Activated naive CD4-positive, alpha-beta T cell treated with anti-CD3 and anti-CD28 coated beads, Interleukin-2, amount 50 U/mL, for 72 hours (primary cell): ENCODE measurements at regions not wholly inside any gene's neighbourhood (a gene's known extent, or its start where the extent isn't known, plus 50 kb on each side); places are given as distances from the start of the nearest gene placed in this dataset.
A peak's percentile ranks its signal among the peaks of the same experiment; 100 is the strongest.

Experiments used
- ATAC-seq, 2 donors: fragments of 150-1000 bp; cut with Tn5 transposase; 2 replicates each; pipeline ENCODE4 v1.10.0; 2021; ENCODE audit warnings: mild to moderate bottlenecking in 2 of 2, moderate library complexity in 2 of 2
- DNase-seq, 2 donors: peaks; one replicate each; pipeline ENCODE4 v3.0.0; 2021 to 2022; ENCODE audit warnings: low spot score in 2 of 2
- H3K27ac Mint-ChIP-seq, 2 donors: one replicate each; pipeline ENCODE4 v1.8.0; 2022; ENCODE audit warnings: mild to moderate bottlenecking in 2 of 2, mixed read lengths in 2 of 2
- H3K36me3 Mint-ChIP-seq, 2 donors: one replicate each; pipeline ENCODE4 v1.8.0; 2022; ENCODE audit warnings: mixed read lengths in 2 of 2
- H3K9me3 Mint-ChIP-seq, 2 donors: one replicate each; pipeline ENCODE4 v1.8.0; 2022; ENCODE audit warnings: mixed read lengths in 2 of 2

DNA sequence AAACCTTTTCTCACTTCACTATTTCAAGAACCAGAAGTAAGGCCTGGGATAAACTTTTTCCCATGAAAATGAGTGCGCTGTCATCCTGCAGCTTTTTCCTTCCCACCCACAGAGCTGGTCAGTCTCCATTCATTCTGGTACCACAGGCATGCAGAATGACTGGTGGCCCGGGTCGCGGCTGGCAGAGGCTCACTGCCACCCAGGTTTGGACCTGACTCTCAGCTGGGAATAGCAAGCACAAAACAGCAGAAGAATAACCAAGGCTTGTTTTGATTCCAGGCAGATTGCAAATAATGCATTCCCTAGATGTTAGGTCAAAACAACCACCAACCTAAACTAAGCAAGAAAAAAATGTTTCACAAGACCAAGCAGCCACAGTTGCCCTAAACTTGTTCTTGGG, 190.5 kb upstream of the NRP1 start:
- no peak for ATAC-seq
- Mint-ChIP-seq H3K9me3 (peaks cover 0 to 13% of the 10 kb centered on the region in 2 donors), H3K27ac (no peak overlapping the region), H3K36me3 (peaks cover 0 to 4% of the 10 kb centered on the region in 2 donors)
- no peak for DNase-seq

DNA sequence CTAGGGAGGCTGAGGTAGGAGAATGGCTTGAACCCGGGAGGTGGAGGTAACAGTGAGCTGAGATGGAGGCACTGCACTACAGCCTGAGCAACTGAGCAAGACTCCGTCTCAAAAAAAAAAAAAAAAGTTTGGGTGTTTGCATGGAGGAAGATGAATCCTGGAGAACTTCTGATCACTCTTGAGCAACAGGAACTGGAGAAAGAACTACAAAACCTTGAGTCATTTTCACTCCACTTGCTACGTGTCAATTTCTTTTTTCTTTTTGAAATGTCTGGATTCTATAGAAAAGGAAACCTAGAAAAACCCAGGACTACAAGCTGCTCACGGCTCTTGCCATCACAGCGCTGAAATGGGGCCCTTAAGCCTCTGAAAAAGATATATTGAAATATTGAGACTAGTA, 189.6 kb upstream of the NRP1 start:
- no peak for DNase-seq
- ATAC-seq = no peak
- H3K9me3 Mint-ChIP-seq = peaks cover 0 to 9% of the 10 kb centered on the region in 2 donors
- no peak overlapping the region for H3K27ac Mint-ChIP-seq
- peaks cover 0 to 4% of the 10 kb centered on the region in 2 donors for H3K36me3 Mint-ChIP-seq

DNA sequence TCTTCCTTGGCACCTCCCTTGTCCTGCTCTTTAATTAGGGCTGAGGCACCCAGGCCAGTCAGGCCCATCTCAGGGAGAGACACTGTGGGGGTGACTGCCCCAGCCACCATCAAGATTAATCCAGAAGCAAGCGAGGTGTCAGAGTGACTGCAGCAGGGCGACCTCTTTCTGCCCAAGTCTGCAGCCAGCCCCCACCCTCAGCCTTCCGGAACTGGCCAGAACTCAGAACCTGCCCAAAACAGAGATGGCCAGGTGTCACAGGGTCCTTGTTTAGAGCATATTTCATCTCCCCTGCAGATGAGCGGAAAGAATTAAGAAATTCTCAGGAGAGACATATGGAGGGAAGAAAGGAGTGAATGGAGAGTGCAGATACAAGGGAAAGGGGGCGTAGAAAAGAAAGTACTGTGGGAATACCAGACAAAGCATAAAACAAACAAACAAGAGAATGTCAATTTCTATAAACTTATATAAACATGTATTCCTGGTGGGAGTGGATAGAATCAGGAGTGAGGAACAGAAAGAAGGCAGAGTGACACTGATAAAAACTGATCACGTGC, 188.8 kb upstream of the NRP1 start:
- DNase-seq = no peak
- Mint-ChIP-seq H3K36me3 (peaks cover 0 to 4% of the 10 kb centered on the region in 2 donors), H3K9me3 (peaks cover 0 to 5% of the 10 kb centered on the region in 2 donors), H3K27ac (no peak overlapping the region)
- ATAC-seq = no peak

DNA sequence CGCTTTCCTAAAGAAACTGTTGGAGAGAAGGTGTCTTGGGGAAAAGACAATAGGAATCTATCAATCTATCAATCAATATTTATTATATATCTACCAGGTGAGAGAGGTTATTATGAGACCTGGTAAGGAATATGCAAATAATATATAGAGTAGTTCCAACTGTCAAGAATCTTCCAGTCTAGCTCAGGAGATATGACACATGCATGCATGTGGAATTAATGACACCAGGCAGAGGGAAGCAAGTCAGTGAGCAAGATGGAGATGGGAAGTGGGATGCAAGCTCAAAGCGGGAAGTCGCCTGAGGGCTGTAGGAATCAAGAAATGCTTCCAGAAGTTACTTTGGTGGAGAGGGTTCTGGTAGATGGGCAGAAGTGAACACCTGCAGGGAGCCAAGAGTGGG, 187.4 kb upstream of the NRP1 start:
- Mint-ChIP-seq H3K36me3 (peaks cover 0 to 4% of the 10 kb centered on the region in 2 donors), H3K9me3 (no peaks in the 10 kb centered on the region), H3K27ac (no peak overlapping the region)
- no peak for ATAC-seq
- no peak for DNase-seq

DNA sequence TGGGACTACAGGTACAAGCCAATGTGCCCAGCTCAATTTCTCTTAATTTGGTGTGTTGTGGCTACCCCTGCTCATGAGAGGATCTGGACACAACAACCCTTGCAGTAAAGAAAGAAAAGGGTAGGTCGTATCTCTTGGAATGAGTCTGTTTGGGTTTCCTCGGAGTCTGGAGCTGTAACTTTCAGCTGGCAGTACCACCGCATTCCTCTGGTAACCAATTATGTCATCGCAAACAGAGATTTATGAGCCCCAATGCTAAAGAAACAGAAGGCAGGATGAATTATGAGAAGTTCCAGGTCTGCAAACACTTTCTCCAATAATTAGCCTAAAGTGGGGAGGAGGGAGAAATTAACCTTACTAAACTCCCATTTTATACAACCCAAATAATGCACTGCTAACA, 186.6 kb upstream of the NRP1 start:
- Mint-ChIP-seq H3K27ac (no peak overlapping the region), H3K36me3 (peaks cover 0 to 4% of the 10 kb centered on the region in 2 donors), H3K9me3 (no peaks in the 10 kb centered on the region)
- DNase-seq (no peak), ATAC-seq (no peak)

DNA sequence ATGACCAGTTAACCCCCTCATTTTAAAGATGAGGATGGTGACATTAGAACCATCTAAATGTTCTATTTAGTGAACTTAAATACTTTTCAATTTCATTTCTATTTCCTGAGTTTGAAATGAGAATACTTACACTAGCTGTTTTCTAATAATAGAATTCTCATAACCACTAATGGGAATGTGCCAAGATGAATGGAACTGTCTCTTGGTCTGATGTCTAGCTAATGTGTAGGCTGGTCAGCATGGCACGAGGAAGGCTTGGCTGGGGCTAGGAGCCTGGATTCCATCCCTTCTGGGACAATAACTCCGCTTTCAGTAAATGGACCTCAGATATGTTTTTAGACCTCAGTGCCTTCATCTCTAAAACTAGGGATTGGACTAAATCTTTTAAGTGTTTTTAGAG, 185.8 kb upstream of the NRP1 start:
- no peak for DNase-seq
- peaks cover 0 to 4% of the 10 kb centered on the region in 2 donors for H3K36me3 Mint-ChIP-seq
- no peaks in the 10 kb centered on the region for H3K9me3 Mint-ChIP-seq
- no peak for ATAC-seq
- H3K27ac Mint-ChIP-seq = no peak overlapping the region

DNA sequence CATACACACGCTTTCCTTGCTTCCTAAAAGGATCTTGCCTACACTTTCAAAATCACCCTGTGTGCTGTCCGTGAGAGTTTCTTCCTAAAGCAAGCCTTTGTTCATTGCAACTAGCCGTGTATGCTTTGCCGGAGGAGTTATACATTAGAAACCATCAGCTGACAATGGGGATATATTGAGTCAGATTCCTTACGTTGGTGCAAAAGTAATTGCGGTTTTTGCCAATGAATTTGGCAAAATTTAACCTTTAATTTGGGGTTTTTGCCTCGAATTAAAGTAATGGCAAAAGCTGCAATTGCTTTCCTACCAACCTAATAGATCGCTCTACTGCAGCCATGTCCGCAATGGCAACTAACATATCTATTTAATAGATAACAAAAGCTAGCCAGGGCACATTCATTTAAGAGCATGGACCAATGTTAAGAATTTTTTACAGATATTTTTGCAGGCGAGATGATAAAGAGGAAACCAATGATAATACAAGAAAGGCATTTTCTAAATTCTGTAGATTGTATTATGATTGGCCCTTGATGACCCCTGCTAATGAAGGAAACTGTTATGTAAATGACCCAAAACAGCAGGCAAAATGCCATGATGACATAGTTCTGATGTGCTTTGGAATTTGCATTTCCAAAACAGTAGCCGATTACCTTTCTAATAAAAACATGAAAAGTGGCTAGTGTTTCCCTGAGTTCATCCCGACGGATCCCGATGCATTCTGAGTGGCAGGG, 184.8 kb upstream of the NRP1 start:
- Mint-ChIP-seq H3K36me3 (peaks cover 0 to 4% of the 10 kb centered on the region in 2 donors), H3K27ac (no peak overlapping the region), H3K9me3 (no peaks in the 10 kb centered on the region)
- ATAC-seq = no peak
- DNase-seq = no peak

DNA sequence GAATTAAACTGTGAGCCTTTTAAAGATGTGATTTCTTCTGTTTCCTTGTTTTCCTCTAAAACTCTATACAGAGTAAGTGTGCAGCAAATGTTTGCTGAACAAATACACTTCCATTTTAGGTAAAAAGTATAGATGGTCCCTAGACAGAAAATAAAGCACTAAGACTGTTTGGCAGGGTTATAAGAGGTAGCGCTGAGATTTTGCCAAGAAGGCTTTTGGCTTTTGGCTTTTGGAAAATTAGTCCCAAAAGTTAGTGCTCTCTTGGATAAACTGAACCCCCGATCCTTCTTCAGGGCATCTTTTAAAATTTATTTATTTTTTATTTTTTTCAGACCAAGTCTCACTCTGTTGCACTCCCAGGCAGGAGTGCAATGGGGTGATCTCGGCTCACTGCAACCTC, 175.7 kb upstream of the NRP1 start:
- Mint-ChIP-seq H3K36me3 (no peaks in the 10 kb centered on the region), H3K27ac (no peak overlapping the region), H3K9me3 (no peaks in the 10 kb centered on the region)
- no peak for ATAC-seq
- no peak for DNase-seq

DNA sequence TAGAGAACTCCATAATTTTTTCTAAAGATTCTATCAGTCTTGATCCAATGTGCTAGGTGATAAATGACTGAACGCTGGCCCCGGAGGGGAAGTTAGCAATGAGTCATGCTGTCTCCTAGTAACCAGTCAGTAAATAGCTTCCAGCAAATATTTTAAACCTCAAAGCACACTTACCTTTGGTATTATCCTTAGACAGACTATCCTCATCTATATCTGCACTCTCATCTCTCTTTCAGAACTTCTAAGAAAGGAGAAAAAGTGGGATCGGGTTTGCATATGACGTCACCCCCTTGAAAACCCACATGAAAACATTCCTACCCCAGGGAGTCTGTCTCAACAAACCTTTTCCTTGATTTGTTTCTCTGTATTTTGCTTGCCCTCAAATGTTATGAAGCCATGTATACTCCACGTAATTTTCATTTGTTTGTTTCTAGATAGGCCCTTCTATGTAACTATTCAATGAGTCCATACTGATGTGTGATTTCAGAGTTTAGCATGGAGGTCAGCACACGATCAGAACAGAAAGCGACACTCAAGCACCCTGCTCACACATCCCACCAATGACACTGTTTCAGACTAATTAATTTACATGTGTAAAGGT, 174.9 kb upstream of the NRP1 start:
- DNase-seq (peak in 1 of 2 donors; percentile 30), ATAC-seq (peak; percentile 85 to 94)
- H3K27ac Mint-ChIP-seq = no peak overlapping the region
- no peaks in the 10 kb centered on the region for H3K9me3 Mint-ChIP-seq
- H3K36me3 Mint-ChIP-seq = no peaks in the 10 kb centered on the region

DNA sequence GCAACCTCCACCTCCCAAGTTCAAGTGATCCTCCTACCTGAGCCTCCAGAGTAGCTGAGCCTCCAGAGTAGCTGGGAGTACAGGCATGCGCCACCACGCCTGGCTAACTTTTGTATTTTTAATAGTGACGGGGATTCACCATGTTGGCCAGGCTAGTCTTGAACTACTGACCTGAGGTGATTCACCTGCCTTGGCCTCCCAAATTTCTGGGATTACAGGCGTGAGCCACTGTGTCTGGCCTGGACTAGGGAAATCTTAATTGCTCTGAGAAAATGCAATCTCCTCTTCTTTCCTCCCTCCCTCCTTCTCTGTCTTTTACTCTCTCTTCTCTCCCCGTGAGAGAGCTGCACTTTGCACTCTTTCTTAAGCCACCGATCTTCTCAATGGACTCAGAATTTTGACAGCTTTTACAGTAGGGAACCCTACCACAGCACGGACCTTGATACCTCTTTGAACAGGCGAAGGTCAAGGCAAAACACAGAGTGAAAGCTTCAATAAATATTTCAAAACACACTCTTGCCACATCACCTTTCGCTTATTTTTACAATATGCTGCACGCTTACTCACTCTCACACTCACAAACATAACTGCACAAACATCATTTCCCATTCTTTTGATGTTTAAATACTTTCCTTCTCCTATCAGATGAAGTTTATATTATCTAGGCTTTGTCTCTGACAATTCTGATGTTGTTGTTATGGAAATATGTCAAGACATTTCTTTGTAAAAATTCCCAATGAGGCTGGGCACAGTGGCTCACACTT, 173.4 kb upstream of the NRP1 start:
- DNase-seq = no peak
- ATAC-seq = no peak
- no peaks in the 10 kb centered on the region for H3K9me3 Mint-ChIP-seq
- H3K36me3 Mint-ChIP-seq = no peaks in the 10 kb centered on the region
- H3K27ac Mint-ChIP-seq = no peak overlapping the region

DNA sequence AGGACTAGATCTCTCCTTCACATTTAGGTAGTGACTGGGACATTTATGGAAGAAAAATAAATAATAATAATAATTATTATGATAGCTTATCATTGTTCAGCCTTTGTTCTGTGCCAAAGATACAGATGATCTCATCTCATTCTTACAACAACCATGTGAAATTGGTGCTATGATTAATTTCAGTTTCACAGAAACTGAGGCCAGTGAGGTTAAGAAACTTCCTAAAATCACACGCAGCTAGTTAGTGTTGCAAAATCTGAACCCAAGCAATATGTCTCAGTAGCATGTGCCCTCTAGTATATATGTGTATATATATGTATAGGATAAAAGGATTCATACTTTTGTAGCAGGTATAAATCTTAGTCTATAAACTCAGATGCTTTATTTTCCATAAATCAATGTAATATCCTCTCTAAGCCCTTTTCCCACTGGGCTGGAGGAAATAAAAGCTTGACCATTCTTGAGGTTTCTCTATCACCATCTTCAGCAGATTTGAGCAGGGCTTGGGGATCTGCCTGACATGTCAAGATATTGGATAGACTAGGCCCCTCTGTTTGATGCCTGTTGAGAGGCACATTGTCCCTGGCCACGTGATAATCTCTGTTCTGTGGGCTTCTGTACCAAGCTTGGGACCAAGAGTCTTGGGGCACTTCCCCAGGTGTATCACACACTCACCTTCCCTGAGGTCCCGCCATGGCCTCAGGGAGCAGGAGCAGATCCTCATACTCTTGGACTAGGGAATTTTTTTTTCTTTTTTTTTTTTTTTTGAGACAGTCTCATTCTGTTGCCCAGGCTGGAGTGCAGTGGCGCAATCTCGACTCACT, 172.6 kb upstream of the NRP1 start:
- DNase-seq (no peak), ATAC-seq (peak; percentile 57 to 72)
- Mint-ChIP-seq H3K9me3 (no peaks in the 10 kb centered on the region), H3K36me3 (no peaks in the 10 kb centered on the region), H3K27ac (no peak overlapping the region)

DNA sequence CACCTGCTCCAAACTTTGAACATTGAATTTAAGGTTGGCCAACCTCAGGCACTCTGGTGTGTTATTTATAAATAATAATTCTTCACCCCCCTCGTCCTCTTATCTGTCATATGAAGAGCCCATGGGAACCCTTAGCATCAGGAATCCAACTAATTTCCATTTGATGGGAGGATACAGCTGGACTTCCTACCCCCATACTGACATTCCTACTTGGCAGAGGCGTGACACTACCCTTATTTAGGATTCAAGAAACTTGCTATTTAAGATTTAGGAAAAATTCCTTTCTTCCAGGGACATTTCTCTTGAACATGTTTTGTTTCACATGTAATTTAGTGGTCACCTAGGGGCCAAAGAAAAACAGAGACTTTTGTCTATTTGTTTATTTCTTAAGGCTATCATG, 171.9 kb upstream of the NRP1 start:
- H3K27ac Mint-ChIP-seq = no peak overlapping the region
- no peaks in the 10 kb centered on the region for H3K36me3 Mint-ChIP-seq
- no peak for ATAC-seq
- H3K9me3 Mint-ChIP-seq = no peaks in the 10 kb centered on the region
- DNase-seq = no peak

DNA sequence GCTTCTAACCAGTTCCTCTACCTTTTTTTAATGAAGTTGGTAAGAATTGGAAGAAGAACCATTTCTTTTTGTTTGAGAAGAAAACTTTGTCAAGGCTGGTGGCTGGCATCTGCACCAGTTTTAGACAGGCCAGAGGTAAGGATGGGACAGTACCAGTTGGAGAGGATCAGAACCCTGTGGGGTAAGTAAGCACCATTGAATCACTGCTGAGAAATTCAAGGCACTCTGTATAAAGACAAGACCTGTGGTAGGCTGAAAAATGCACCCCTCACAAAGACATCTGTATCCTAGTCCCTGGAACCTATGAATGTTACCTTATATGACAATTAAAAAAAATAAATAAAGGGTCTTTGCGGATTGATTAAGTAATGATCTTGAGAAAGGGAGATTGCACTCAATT, 166.7 kb upstream of the NRP1 start:
- DNase-seq (no peak), ATAC-seq (no peak)
- Mint-ChIP-seq H3K9me3 (no peaks in the 10 kb centered on the region), H3K36me3 (no peaks in the 10 kb centered on the region), H3K27ac (peak overlapping the region in 1 of 2 donors; percentile 16)

DNA sequence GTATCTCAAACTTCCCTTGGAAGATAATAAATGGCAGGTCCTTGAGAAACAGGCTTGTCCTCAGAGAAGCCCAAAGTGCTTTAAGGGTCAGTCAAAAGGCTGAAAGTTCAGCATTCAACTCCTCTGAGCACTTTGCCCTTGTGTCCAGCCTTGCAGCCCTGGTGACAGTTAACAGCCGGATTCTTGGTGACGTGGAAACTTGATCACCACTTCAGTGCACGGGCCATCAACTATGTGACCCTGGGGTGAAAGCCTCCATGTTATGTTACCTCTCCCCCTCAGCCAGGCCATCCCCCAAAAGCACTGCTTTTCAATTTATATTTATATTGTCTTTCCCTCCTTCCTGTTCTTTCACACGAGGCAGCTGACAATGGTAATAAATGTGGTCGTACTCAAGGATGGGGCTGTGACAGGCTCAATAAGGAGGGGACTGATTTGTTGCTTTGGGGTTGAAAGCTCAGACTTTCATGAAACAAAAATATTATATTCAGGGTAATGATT, 164.0 kb upstream of the NRP1 start:
- DNase-seq (no peak), ATAC-seq (no peak)
- no peak overlapping the region for H3K27ac Mint-ChIP-seq
- H3K36me3 Mint-ChIP-seq = no peaks in the 10 kb centered on the region
- H3K9me3 Mint-ChIP-seq = no peaks in the 10 kb centered on the region

DNA sequence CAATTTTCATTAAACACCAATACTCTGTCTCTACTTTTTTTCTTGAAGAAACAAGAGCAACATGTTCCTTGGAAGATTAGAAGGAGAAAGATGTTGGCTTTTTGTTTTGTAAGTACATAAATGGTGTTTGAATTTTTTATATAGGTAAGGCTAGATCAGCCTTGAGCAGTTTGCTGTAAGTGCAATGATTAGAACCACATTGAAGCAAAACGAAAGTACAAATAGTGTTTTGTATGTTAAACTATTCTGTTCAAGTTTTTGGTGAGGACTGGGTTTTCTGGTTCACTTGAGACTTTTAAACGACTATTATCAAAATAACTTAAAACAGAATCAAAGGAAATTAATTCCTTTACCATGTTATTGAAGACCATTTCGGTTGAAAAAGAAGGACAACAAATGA, 162.9 kb upstream of the NRP1 start:
- DNase-seq (no peak), ATAC-seq (no peak)
- H3K27ac Mint-ChIP-seq = no peak overlapping the region
- H3K9me3 Mint-ChIP-seq = no peaks in the 10 kb centered on the region
- H3K36me3 Mint-ChIP-seq = no peaks in the 10 kb centered on the region

DNA sequence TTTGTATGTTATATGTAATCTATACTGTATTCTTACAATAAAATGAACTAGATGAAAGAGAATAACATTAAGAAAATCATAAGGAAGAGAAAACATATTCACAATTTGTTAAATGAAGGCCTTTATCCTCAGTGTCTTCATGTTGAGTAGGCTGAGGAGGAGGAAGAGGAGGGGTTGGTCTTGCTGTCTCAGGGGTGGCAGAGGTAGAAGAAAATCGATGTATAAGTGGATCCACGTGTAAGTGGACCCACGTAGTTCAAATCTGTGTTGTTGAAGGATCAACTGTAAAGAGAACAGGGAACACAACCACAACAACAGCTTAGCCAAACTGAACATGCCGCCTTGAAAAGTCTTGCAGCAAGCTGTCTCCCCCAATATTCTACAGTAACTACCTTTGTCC, 161.6 kb upstream of the NRP1 start:
- ATAC-seq (no peak), DNase-seq (no peak)
- no peaks in the 10 kb centered on the region for H3K36me3 Mint-ChIP-seq
- H3K27ac Mint-ChIP-seq = no peak overlapping the region
- H3K9me3 Mint-ChIP-seq = no peaks in the 10 kb centered on the region
